IMR-90 (cell line): ENCODE measurements at regions not wholly inside any gene's neighbourhood (a gene's known extent, or its start where the extent isn't known, plus 50 kb on each side); places are given as distances from the start of the nearest gene placed in this dataset.

ENCODE experiments used
- ATAC-seq: fragments of 200-7000 bp; cut with Tn5 transposase; 2 replicates; pipeline ENCODE4 v1.9.1; 2020; ENCODE audit warnings: low read depth, mild to moderate bottlenecking, moderate library complexity
- BruUV-seq: library from RNA; stranded (reverse); fragments of 400-500 nt; replicated peaks from 2 replicates; lab custom pipeline; 2021; lab: Mats Ljungman, UMichigan
- CTCF ChIA-PET: fragments of 300-600 bp; formaldehyde crosslinking; extraction: SDS; loops from one replicate; lab custom pipeline; 2021; ENCODE audit warnings: antibody characterized with exemption; lab: Yijun Ruan, JAX
- POLR2A ChIA-PET: fragments of 300-600 bp; sonication (Branson Sonifier 250); formaldehyde crosslinking; loops from one replicate; lab custom pipeline; 2022; ENCODE audit warnings: antibody characterized with exemption; ENCODE audit not compliant: unreplicated experiment; lab: Charles Lee
- DNase-seq: peaks from one replicate; pipeline ENCODE4 v3.0.0; 2013
- H2AFZ ChIP-seq: replicated peaks from 2 replicates; pipeline ENCODE3; 2013; ENCODE audit warnings: low read length, mild to moderate bottlenecking; ENCODE audit not compliant: poor library complexity
- H2AK5ac ChIP-seq: 2 replicates; pipeline ENCODE4 v1.6.1; 2013; ENCODE audit warnings: low read depth, low read length, inconsistent platforms
- H2AK9ac ChIP-seq: replicated peaks from 2 replicates; pipeline ENCODE3; 2013; ENCODE audit warnings: mild to moderate bottlenecking, low read depth, low read length, moderate library complexity; ENCODE audit not compliant: poor library complexity
- H2BK120ac ChIP-seq: 2 replicates; pipeline ENCODE4 v1.6.1; 2013; ENCODE audit warnings: low read depth, low read length, inconsistent platforms
- H2BK15ac ChIP-seq: 3 replicates; pipeline ENCODE4 v1.6.1; 2013; ENCODE audit warnings: low read depth, low read length, inconsistent platforms
- H2BK20ac ChIP-seq: 2 replicates; pipeline ENCODE4 v1.6.1; 2013; ENCODE audit warnings: low read depth, mild to moderate bottlenecking, inconsistent platforms, low read length, moderate library complexity
- H2BK5ac ChIP-seq: 2 replicates; pipeline ENCODE4 v1.6.1; 2013; ENCODE audit warnings: mild to moderate bottlenecking, low read depth, low read length, inconsistent platforms; ENCODE audit not compliant: poor library complexity, severe bottlenecking
- H3K14ac ChIP-seq: replicated peaks from 2 replicates; pipeline ENCODE4 v1.6.1; 2013; ENCODE audit warnings: low read depth, low read length, inconsistent platforms
- H3K18ac ChIP-seq: 2 replicates; pipeline ENCODE4 v1.6.1; 2013; ENCODE audit warnings: low read depth, low read length, control low read depth
- H3K23ac ChIP-seq: 2 replicates; pipeline ENCODE4 v1.6.1; 2013; ENCODE audit warnings: low read depth, low read length, inconsistent platforms
- H3K27ac ChIP-seq: 2 replicates; pipeline ENCODE4 v1.5.1; 2013; ENCODE audit warnings: mild to moderate bottlenecking, control low read depth, low read length; ENCODE audit not compliant: insufficient read depth
- H3K27me3 ChIP-seq: 2 replicates; pipeline ENCODE4 v1.6.1; 2013; ENCODE audit warnings: low read length; ENCODE audit not compliant: control insufficient read depth, insufficient read depth
- H3K36me3 ChIP-seq: 2 replicates; pipeline ENCODE4 v1.6.1; 2013; ENCODE audit warnings: low read length, mixed read lengths; ENCODE audit not compliant: control insufficient read depth, insufficient read depth
- H3K4ac ChIP-seq: 2 replicates; pipeline ENCODE4 v1.6.1; 2013; ENCODE audit warnings: low read depth, low read length, inconsistent platforms
- H3K4me1 ChIP-seq: 2 replicates; pipeline ENCODE4 v1.6.1; 2013; ENCODE audit warnings: low read length, mixed read lengths; ENCODE audit not compliant: control insufficient read depth, insufficient read depth
- H3K4me2 ChIP-seq: 2 replicates; pipeline ENCODE4 v1.6.1; 2013; ENCODE audit warnings: low read depth, mild to moderate bottlenecking, control low read depth, low read length, moderate library complexity
- H3K4me3 ChIP-seq: 2 replicates; pipeline ENCODE4 v1.5.1; 2013; ENCODE audit warnings: low read depth, mild to moderate bottlenecking, control low read depth, low read length, moderate library complexity; ENCODE audit not compliant: insufficient read depth
- H3K56ac ChIP-seq: 2 replicates; pipeline ENCODE4 v1.6.1; 2013; ENCODE audit warnings: low read length, inconsistent platforms; ENCODE audit not compliant: insufficient read depth; ENCODE audit errors: extremely low read depth
- H3K79me1 ChIP-seq, 2 experiments: 2 replicates each; pipeline ENCODE4 v1.6.1; 2013; ENCODE audit warnings: low read length in 2 of 2, inconsistent platforms in 1 of 2, low read depth in 1 of 2
- H3K9ac ChIP-seq: 2 replicates; pipeline ENCODE4 v1.6.1; 2013; ENCODE audit warnings: low read depth, low read length, control low read depth
- H3K9me1 ChIP-seq: 2 replicates; pipeline ENCODE4 v1.6.1; 2013; ENCODE audit warnings: low read length, inconsistent platforms; ENCODE audit not compliant: insufficient read depth
- H3K9me3 ChIP-seq: 2 replicates; pipeline ENCODE4 v1.6.1; 2013; ENCODE audit warnings: low read length; ENCODE audit not compliant: control insufficient read depth, insufficient read depth
- H4K20me1 ChIP-seq: 2 replicates; pipeline ENCODE4 v1.6.1; 2013; ENCODE audit warnings: low read length, inconsistent platforms; ENCODE audit not compliant: insufficient read depth
- H4K5ac ChIP-seq: 2 replicates; pipeline ENCODE4 v1.6.1; 2013; ENCODE audit warnings: mild to moderate bottlenecking, low read depth, low read length, control low read depth
- H4K8ac ChIP-seq, 2 experiments: 2 replicates each; pipeline ENCODE4 v1.6.1; 2013; ENCODE audit warnings: low read depth in 2 of 2, low read length in 2 of 2, control low read depth in 1 of 2, inconsistent platforms in 1 of 2
- H4K91ac ChIP-seq: 2 replicates; pipeline ENCODE4 v1.6.1; 2013; ENCODE audit warnings: low read depth, low read length, inconsistent platforms; ENCODE audit not compliant: insufficient read depth
- BHLHE40 ChIP-seq: fragments of 150-350 bp; IDR thresholded peaks from 2 replicates; pipeline ENCODE4 v1.6.1; 2016; ENCODE audit warnings: mild to moderate bottlenecking, low read depth, low read length
- CEBPB ChIP-seq: IDR thresholded peaks from 2 replicates; pipeline ENCODE4 v1.6.1; 2012; ENCODE audit warnings: low read depth, low read length, improper control_type of control experiment
- CHD1 ChIP-seq: IDR thresholded peaks from 2 replicates; pipeline ENCODE4 v1.6.1; 2012; ENCODE audit warnings: low read depth, low read length, improper control_type of control experiment
- CTCF ChIP-seq: conservative IDR thresholded peaks from 2 replicates; pipeline ENCODE4 v1.5.1; 2012; ENCODE audit warnings: mild to moderate bottlenecking, low read depth, low read length, improper control_type of control experiment
- MAFK ChIP-seq: IDR thresholded peaks from 2 replicates; pipeline ENCODE4 v1.6.1; 2012; ENCODE audit warnings: low read depth, low read length, improper control_type of control experiment
- MAZ ChIP-seq: IDR thresholded peaks from 2 replicates; pipeline ENCODE4 v1.6.1; 2012; ENCODE audit warnings: low read depth, mild to moderate bottlenecking, low read length, improper control_type of control experiment, moderate library complexity, borderline replicate concordance
- MXI1 ChIP-seq: IDR thresholded peaks from 2 replicates; pipeline ENCODE4 v1.6.1; 2012; ENCODE audit warnings: low read depth, mild to moderate bottlenecking, low read length, moderate library complexity, borderline replicate concordance
- NFE2L2 ChIP-seq: fragments of 150-350 bp; IDR thresholded peaks from 2 replicates; pipeline ENCODE4 v1.6.1; 2016; ENCODE audit warnings: low read depth, mild to moderate bottlenecking, low read length
- POLR2A ChIP-seq: IDR thresholded peaks from 2 replicates; pipeline ENCODE4 v1.6.1; 2012; ENCODE audit warnings: mild to moderate bottlenecking, low read depth, low read length
- RAD21 ChIP-seq: IDR thresholded peaks from 2 replicates; pipeline ENCODE4 v1.6.1; 2012; ENCODE audit warnings: low read length, improper control_type of control experiment
- RCOR1 ChIP-seq: IDR thresholded peaks from 2 replicates; pipeline ENCODE4 v1.6.1; 2012; ENCODE audit warnings: mild to moderate bottlenecking, low read length, improper control_type of control experiment; ENCODE audit not compliant: insufficient replicate concordance
- RFX5 ChIP-seq: IDR thresholded peaks from 2 replicates; pipeline ENCODE4 v1.8.0; 2012; ENCODE audit warnings: low read depth, mild to moderate bottlenecking, low read length, moderate library complexity
- SMC3 ChIP-seq: fragments of 150-350 bp; IDR thresholded peaks from 2 replicates; pipeline ENCODE4 v1.6.1; 2016; ENCODE audit warnings: low read depth, mild to moderate bottlenecking, antibody characterized with exemption, low read length, moderate library complexity
- USF2 ChIP-seq: fragments of 150-350 bp; IDR thresholded peaks from 2 replicates; pipeline ENCODE4 v1.6.1; 2017; ENCODE audit warnings: mild to moderate bottlenecking, antibody characterized with exemption, low read length, low read depth
- dilution Hi-C: fragments of 300-500 bp; cut with HindIII; formaldehyde crosslinking; loops from one replicate; pipeline ENCODE4 v1.14.3; 2018; ENCODE audit warnings: low sequenced_read_pairs; ENCODE audit not compliant: unreplicated experiment
- in situ Hi-C: fragments of 300-500 bp; cut with MboI; formaldehyde crosslinking; loops from 3 replicates; pipeline ENCODE4 v1.14.3; 2019; ENCODE audit warnings: low sequenced_read_pairs, inconsistent platforms, mixed read lengths
- intact Hi-C: fragments of 100-400 bp; cut with micrococcal nuclease; formaldehyde crosslinking; loops from 2 replicates; pipeline ENCODE4 v1.10.0; 2022
- TF ChIP-seq, protein P1 (sequence below): fragments of 150-350 bp; IDR thresholded peaks from 2 replicates; pipeline ENCODE4 v1.6.1; 2016; ENCODE audit warnings: low read depth, mild to moderate bottlenecking, low read length, moderate library complexity, borderline replicate concordance

DNA sequence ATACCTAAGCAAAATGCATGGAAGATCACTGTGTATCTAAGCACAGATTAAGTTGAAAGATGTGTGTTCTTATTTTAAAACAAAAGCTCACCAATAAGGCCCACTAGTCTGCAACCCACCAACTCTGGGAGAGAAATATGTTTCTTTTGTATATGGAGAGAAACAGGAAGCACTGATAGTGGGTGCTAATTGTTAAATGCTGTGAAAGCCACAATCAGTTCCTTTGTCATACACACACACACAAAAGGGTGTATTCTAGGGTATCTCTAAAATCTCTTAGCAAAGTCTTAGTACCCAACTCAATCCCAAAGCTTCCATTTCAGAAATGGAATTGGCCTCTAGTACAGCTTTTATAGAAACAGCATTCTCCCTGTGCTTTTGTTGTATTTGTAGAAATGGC lies 272.7 kb upstream of the FLRT2 start:
- Histone ChIP-seq H3K14ac (no peak overlapping the region), H3K79me1 (no peaks in the 10 kb centered on the region)

More for the DNA sequence above, 272.7 kb upstream of the FLRT2 start:
- no peak overlapping the region for H2AK9ac ChIP-seq
- no peaks in the 10 kb centered on the region for H3K36me3 ChIP-seq
- no peak overlapping the region for H4K8ac ChIP-seq
- H3K4me1 ChIP-seq = no peaks in the 10 kb centered on the region
- TF ChIP-seq SMC3 (no peak), RCOR1 (no peak), MAFK (no peak), BHLHE40 (no peak), MXI1 (no peak), RFX5 (no peak), MAZ (no peak), CTCF (no peak), CEBPB (no peak), NFE2L2 (no peak), USF2 (no peak), POLR2A (no peak), CHD1 (no peak), RAD21 (no peak)
- TF ChIP-seq, protein P1, sequence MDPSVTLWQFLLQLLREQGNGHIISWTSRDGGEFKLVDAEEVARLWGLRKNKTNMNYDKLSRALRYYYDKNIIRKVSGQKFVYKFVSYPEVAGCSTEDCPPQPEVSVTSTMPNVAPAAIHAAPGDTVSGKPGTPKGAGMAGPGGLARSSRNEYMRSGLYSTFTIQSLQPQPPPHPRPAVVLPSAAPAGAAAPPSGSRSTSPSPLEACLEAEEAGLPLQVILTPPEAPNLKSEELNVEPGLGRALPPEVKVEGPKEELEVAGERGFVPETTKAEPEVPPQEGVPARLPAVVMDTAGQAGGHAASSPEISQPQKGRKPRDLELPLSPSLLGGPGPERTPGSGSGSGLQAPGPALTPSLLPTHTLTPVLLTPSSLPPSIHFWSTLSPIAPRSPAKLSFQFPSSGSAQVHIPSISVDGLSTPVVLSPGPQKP = no peak
- H3K4me3 ChIP-seq = no peak overlapping the region
- no peak overlapping the region for H3K4ac ChIP-seq
- no peak overlapping the region for H3K27ac ChIP-seq
- no peak overlapping the region for H2AFZ ChIP-seq
- BruUV-seq = no TSS peak
- in situ Hi-C loops = no loop called here
- ATAC-seq = no peak
- ChIA-PET CTCF (no interaction called here), POLR2A (no interaction called here)
- no peak overlapping the region for H3K23ac ChIP-seq
- H3K27me3 ChIP-seq = no peaks in the 10 kb centered on the region
- no peak overlapping the region for H3K56ac ChIP-seq
- no peak overlapping the region for H2BK120ac ChIP-seq
- no peak overlapping the region for H4K91ac ChIP-seq
- no peaks in the 10 kb centered on the region for H3K9me1 ChIP-seq
- H3K4me2 ChIP-seq = no peak overlapping the region
- H2BK20ac ChIP-seq = no peak overlapping the region
- no peak for DNase-seq
- H2BK15ac ChIP-seq = no peak overlapping the region
- no peaks in the 10 kb centered on the region for H3K9me3 ChIP-seq
- intact Hi-C loops = no loop called here
- H4K5ac ChIP-seq = no peak overlapping the region
- H2BK5ac ChIP-seq = no peak overlapping the region
- dilution Hi-C loops = no loop called here
- H4K20me1 ChIP-seq = no peaks in the 10 kb centered on the region
- H3K9ac ChIP-seq = no peak overlapping the region
- no peak overlapping the region for H2AK5ac ChIP-seq
- no peak overlapping the region for H3K18ac ChIP-seq
